Dermis blood vessel endothelial cell (primary cell): ENCODE measurements at regions not wholly inside any gene's neighbourhood (a gene's known extent, or its start where the extent isn't known, plus 50 kb on each side); places are given as distances from the start of the nearest gene placed in this dataset.
"Not testable (repeated sequence)": the region's sequence is repeated elsewhere in the genome, so short reads cannot be mapped to it uniquely, and the experiment has no call there.

ENCODE experiments used
- DNase-seq: peaks from one replicate; pipeline ENCODE4 v3.0.0; 2010

DNA sequence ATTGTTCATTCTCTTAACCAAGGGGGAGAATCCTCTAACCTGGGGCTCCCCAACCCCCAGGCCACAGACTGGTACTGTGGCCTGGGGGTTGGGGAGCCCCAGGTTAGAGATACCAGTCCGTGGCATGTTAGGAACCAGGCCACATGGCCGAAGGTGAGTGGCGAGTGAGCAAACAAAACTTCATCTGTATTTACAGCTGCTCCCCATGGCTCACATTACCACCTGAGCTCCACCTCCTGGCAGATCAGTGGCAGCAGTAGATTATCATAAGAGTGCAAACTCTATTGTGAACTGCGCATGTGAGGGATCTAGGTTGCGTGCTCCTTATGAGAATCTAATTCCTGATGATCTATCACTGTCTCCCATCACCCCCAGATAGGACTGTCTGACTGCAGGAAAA is 957.2 kb upstream of the PRKX start:
- DNase-seq: no peak

DNA sequence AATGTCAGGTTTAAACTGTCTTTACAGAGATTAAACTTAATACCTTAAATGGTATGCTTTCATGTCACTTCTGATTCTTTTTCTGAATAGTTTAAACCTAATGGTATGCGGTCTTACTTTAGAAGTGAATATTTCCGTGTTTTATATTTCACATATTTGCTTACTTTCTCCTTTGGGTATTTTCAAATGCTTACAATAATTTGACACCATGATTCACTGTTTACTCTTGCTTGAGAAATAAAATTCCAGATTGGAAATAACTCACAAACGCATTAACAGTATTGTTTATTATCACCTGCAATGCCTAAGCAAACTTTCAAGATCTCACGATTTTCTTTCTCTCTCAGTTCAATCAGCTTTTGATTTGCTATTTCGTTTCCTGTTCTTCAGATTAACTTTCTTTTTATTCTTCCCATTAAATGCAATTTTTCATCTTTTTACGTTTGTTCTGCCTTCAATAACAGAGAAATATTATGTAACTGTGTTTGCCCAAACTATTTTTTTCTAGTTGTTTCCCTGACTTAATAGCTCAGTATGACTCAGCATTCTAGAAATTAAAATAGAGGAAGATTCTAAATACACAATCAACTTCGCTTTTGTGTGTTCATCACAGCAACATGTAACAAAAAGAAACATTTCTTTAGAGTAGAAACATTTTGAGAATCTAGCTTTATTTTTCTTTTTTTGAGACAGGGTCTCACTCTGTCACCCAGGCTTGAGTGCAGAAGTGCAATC is 955.5 kb upstream of the PRKX start:
- DNase-seq: no peak

DNA sequence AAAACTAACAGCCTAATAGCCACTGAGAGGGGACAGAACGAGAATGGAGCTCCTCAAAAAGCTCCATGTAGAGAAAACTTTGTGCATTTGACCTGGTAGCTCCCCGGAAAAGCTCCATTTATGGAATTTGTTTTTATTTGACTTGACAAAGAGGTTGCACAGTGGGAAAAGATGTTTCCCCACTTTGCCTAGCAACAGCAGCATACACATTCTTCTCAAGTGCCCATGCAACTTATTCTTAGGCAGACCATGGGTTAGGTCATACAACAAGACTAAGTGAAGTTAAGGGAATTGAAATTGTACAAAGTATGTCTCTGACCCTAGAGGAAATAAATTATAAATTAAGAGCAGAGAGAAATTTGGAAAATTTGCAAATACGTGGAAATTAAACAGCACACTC is 949.6 kb upstream of the PRKX start:
- no peak for DNase-seq

DNA sequence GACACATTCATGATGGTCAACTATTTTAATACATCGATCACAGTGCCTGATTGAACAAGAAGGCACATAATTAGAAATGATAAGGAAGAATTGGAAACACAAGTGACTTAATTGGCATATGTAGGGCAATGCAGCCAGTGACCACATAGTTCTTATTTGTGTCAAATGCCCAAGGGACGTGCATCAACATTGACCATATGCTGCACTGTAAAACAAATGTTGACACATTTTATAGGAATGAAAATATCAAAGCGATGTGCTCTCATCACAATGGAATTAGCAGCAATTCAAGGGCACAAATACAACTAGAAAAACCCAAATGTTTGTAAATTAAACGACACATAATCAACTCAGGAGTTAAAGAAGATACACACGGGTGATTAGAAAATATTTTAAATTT is 948.3 kb upstream of the PRKX start:
- DNase-seq: no peak

DNA sequence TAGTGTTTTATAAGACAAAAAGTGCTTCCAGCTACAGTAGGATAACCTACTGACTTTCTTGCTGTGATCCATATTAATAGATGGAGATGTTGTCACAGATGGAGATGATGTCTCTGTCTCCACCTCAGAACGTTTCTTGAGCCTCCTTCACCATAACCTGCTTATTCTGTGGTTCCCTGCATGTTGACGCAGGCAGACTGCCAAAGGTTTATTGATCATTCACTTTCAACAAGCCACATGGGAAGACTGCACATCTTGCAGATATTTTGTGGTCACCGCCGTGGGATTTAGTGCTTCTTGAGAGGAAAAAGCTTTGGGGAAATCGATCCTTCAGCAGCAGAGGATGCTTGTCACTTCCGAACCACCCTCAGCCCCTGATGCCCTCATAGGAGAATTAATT is 943.0 kb upstream of the PRKX start:
- no peak for DNase-seq

DNA sequence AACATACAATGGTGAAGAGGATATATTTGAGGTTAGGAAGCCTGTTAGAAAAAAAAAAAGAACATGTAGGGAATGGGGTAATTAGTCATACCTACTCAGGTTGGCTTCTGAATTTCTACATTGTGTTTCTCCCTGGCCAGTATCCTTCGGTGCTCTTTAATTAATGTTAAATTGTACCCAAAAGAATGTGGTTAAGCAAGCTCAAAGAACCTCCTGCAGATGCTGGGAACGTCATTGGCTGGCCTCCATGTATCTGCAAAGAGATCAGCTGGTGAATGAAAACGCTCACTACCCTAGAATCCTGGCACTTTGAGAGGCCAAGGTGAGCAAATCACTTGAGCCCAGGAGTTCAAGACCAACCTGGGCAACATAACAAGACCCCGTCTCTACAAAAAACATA is 942.3 kb upstream of the PRKX start:
- DNase-seq: no peak

DNA sequence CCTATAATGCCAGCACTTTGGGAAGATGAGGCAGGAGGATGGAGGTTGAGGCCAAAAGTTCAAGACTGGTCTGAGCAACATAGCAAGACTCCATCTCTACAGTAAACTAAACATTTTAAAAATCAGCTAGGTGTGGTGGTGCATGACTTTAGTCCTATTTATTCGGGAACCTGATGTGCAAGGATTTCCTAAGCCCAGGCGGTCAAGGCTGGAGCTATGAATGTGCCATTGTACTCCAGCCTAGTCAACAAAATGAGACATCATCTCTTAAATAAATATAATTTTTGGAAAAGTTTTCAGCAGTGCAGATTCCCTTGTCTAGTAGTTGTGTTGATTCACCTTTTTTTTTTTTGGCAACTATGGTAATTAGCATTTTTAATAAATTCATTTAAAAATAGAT is 928.7 kb upstream of the PRKX start:
- no peak for DNase-seq

DNA sequence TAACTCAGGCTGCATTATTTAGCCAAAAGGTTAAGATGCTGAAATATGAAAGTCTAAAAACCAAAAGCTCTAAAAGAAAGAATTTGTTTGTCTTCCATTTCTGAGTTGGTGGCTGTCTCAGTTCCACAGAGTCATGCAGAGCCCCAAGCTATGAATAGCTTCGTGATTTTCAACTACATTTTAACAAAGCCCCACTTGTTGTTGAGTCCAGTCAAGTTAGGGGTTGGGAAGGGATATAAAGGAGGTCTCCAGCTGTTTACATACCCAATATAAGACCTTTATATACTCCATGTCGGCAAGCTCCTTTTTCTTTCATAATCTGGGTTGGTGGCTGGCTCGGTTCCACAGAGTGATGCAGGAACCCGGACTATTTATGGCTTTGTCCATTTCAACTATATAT is 924.6 kb upstream of the PRKX start:
- DNase-seq: no peak

DNA sequence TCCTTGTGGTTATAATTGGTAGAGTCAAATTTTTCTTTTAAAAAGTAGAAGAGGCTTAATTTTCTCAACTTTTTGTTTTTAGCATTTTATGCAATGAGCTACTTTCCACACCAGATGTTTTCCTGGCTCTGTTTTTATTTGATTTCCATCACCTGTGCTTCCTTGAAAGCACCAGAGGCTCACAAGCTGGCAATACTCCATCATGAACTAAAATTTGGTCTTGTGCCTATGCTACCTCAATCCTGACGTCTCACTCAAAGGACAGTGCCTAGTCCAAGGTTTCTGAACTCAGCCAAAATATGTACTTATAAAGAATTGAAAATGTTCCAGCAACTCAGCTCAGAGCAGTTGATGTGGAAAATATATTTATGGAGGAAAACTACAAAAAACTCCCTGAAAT is 914.0 kb upstream of the PRKX start:
- DNase-seq: no peak

DNA sequence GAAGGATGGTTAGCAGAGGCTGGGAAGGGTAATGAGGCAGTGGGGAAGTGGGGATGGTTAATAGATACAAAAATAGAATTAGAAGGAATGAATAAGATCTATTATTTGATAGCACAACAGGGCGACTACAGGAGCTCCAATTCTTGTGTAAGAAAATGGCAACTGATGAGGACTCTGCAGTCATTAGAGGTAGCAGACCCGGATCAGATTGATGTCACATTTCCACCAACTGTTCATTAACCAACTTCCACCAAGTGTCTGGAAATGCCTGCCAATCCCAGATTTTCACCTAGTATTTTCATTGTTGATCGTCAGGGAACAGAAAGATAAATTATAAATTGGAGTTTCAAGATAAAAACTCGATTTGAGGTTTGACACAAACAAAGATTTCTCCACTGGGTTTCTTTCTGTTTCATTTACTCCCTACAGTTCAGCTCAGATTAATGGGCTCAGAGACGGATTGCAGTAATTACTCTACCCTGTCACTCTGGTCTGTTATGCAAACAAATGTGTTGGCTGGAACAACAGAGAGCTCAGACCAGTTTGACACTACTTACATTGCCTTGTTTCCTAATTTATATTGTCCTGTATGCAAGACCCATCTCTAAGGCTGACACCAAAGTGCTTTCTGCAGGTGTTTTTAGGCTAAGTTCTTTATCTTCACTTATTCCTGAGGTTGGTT is 909.2 kb upstream of the PRKX start:
- no peak for DNase-seq

DNA sequence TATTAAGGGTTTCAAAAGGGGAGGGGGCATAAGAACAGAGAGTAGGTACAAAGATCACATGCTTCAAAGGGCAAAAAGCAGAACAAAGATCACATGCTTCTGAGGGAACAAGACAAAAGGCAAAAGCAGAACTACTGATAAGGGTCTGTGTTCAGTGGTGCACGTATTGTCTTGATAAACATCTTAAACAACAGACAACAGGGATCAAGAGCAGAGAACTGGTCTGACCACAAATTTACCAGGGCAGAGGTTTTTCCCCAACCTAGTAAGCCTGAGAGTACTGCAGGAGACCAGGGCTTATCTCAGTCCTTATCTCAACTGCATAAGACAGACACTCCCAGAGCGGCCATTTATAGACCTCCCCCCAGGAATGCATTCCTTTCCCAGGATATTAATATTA is 900.2 kb upstream of the PRKX start:
- not testable (repeated sequence) for DNase-seq

DNA sequence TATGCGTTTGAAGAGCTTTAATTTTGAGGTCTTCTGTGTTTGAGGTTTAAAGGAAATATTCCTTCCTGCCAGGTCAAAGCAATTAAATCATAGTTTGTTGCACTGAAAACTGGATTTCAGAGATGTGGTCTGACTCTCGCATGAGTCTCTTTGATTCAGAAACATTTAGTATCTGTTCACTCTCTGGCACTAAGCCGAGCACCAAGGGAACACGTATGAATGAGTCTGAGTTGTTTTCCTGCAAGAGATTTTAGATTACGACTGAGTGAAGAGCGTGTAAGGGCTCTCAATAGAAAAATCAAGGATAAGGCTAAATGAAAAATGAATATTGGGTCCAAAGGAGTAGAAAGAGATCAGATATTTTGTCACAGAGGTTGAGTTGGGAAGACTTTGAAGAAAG is 875.4 kb upstream of the PRKX start:
- DNase-seq: no peak

DNA sequence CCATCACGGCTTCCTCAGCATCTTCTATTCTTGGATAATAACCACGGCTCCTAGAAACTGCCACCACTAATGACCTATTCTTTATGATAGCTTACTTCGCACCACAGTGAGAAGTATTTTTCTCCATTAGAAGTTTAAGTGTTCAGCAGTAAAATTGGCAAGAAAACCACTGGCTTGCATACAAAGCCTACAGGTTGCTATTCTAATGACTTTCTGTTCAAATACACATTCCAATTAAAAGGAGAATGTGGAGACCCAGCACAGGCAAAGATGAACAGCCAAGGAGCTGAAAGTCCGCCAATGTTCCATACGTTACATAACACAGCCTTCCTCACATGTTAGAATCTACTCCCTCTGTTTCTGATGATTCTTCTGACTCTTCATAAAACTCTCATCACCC is 875.0 kb upstream of the PRKX start:
- no peak for DNase-seq

DNA sequence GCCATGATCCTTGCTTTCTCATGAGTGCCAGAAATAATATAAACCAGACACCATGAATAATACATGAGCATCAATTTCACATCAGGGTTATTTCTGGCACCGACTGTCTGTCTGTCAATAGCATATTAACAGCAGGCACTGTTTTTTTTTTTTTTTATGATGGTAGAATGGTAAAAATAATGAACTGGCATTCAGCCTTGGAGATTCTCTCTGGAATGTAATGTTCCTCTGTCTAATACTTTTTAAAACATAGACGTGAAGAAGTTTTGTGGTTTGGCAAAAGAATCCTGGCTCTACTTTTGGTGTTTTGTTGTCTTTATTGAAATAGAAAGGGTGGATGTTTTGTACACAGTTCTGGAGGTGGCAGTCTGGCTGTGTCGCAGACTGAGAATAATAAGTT is 874.6 kb upstream of the PRKX start:
- no peak for DNase-seq

DNA sequence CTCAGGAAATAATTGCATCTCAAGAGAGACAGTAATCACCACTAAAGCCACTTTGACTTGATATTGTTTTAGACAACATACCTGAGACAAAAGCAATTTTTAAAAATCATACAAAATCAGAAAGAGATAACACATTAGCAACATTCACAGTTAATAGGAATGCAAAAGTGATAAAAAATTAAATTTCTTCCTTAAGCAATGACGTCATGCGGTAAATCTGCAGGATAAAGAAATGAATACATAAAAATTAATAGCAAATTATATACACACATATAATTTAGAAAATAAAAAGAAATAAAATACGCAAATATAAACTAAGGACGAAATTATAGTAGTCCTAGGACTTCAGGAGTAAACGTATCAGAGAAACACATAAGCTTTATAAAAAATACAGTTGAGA is 866.5 kb upstream of the PRKX start:
- no peak for DNase-seq

DNA sequence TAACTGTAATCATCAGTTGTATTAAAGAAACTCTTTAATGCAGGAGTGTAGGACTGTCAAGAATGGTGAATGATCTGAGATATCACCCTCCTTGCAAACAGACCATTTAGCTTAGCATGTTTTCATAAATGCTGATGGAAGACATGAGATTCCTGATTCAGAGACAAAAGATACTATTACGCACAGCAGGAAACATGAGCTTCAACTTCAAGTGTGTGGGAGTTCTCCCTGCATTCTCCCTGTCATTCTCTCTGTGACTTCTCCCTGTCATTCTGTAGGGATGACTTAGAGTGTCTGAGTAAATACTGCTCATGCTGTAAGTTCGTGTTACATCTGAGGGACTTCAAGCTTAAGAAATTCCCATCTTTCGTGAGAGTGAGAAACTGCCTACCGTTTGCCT is 866.0 kb upstream of the PRKX start:
- DNase-seq: no peak

DNA sequence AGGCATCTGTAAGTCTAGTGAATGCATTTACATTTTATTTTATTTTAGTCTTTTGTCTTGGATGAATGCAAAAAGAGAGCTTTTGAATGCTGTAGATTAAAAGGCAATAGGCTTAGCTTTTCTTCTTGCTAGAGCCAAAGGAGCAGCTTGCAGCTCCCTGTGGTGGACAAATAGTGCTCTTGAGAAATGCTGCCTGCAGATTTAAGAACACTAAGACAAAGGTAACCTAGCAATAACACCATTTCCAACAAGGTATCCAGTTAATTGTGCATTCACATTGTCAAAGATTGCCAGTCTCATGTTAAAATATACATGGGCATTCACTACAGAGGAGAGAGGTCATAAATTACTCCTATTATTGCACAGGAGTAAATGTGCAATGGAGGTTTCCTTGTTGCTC is 859.2 kb upstream of the PRKX start:
- no peak for DNase-seq

DNA sequence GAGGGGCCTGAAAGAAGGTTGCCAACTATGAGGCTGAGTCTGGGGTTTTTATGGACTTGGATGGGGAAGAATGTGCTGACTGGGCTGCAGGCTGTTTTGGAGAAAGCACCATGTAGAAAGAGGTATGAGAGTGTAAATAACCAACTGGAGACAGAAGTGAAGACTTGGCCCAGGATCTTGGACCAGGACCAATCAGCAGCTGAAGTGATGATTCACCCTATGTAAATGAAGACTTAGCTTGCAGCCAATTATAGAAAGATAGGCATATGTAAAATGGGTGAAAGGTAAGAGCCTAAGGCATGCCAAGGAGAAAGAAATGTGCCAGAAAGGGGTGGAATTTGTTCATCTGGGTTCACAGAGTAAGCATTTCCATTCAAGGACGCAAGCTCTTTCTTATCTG is 856.7 kb upstream of the PRKX start:
- DNase-seq: no peak

DNA sequence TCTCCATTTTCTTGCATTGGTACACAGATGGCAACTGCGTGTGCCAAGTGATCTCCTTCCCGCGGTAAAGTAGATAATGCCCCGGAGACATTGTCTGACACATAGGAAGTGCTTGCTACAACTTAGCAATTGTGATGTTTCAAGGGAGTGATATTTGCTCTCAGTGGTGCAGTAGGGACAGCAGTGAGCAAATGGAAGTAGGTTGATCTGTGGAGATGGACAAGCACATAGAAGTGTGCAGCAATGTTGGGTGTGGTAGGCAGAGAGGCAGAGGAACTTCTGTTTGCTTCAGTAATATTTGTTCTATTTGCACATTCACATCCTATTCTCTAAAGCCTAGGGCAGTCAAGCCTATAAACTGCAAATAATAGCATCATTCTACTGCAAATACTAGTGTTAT is 846.7 kb upstream of the PRKX start:
- no peak for DNase-seq

DNA sequence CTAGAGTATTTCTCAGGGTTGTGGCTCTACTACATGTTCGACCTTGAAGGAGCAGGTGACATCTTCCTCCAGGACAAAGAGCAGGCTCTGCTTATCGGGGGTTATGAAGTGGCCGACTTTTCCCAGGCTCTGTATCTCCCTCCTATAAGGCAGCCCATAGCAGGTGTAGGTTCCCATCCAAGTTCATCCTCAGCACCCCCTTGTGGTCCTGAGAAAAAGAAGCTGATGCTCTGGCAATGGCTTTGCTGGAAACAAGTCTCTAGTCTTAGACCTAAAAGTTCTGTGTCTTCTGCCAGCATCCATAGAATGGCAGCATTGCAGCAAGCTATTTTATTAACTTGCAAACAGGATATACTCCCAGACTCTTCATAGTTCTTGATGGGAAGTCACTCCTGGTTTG is 836.6 kb upstream of the PRKX start:
- no peak for DNase-seq

DNA sequence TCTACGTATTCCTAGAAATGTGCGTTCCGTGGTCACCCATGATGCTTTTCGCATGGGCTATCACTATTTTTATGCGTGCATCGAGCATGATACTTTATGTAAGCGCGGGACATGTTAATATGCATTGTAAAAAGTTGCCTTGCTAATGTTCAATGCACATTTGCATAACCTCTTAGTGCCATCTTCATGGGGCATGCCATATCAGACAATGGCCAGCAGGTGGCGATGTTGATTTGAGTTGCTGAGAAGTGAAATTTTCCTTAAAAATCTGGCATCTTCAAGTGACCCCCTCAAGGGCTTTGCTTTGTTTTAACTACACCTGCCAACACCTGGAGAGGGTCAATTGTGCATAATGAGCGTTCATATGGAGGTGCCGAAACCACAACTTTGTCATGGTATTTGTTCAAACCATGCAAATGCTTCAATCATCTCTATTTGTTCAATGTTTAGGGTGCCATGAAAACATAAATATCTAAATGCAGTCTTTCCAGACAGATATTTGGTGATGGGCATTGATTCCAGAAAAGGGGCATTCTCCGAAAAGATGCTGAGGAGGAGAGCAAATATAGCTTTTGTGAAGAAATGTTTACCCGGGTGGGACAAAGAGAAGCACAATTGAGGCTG is 833.9 kb upstream of the PRKX start:
- peak; percentile 56 for DNase-seq

DNA sequence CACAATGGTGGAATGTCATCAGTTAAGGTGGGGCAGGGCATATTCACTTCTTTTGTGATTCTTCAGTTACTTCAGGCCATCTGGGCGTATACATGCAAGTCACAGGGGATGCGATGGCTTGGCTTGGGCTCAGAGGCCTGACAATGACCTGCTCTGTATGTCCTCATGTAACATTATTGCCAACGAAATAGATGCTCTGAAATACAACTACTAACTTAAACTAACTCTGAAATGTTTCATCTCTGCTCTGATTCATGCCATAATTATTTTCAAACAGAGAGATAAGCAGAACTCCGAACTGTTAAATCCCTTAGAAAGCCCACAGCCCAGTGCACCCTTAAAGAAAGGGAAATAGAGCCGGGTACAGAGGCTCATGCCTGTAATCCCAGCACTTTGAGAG is 832.7 kb upstream of the PRKX start:
- not testable (repeated sequence) for DNase-seq

DNA sequence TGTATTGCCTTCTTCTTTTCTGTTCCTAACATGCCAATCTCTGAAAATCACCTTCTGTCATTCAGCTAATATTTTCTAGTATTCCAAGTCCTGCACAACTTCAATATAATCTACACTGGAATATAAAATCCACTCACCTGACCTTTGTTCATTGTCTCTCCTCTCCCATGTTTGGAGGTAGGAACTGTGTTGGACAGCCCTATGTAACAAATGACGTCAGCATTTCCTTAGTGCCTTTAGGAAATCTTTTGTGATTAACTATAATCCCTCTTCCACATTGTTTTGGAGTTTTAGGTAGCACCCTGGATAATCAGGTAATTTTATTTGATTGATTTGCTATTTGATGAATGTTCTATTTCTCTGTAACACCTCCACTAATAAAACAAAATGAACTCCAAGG is 814.8 kb upstream of the PRKX start:
- DNase-seq: no peak

DNA sequence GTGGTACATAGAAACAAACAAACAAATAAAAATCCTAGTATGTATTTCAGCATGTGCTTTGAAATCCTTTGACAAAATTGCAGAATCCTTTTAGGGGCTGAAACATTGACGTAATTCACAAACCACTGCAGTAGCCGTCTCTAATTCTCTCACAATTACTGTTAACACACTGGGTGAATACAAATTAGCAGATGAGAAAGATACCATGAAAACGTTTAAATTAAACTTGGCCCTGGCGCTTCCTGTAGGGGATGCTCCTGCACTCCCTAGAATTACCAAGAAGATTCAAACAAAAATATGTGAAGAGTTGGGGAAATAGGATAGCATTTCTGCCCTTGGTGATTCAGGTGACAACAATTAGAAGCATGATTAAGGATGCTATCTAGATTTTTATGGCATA is 772.5 kb upstream of the PRKX start:
- DNase-seq: no peak
